H1 (cell line): ENCODE measurements at regions not wholly inside any gene's neighbourhood (a gene's known extent, or its start where the extent isn't known, plus 50 kb on each side); places are given as distances from the start of the nearest gene placed in this dataset.

Experiments
- CTCF ChIA-PET: fragments of 300-600 bp; sonication (Branson Sonifier 250); formaldehyde crosslinking; loops from one replicate; lab custom pipeline; 2021; ENCODE audit not compliant: partially characterized antibody; lab: Charles Lee
- POLR2A ChIA-PET: fragments of 300-600 bp; sonication (Branson Sonifier 250); formaldehyde crosslinking; loops from one replicate; lab custom pipeline; 2021; ENCODE audit warnings: inconsistent platforms; ENCODE audit not compliant: partially characterized antibody; lab: Charles Lee
- DNase-seq, 2 experiments: peaks; one replicate each; pipeline versions ENCODE4 v3.0.0 to v3.0.0-alpha.2; 2010 to 2022; ENCODE audit warnings: low spot score in 2 of 2, low read depth in 1 of 2, mixed read lengths in 1 of 2
- FAIRE-seq: peaks from 2 replicates; lab custom pipeline; 2011; peaks lifted over from hg19 to GRCh38; lab: Jason Lieb, UNC
- H2AFZ ChIP-seq: 2 replicates; pipeline ENCODE4 v1.8.1; 2012; ENCODE audit warnings: low read length, inconsistent platforms
- H2AK5ac ChIP-seq: 2 replicates; pipeline ENCODE4 v1.6.1; 2013; ENCODE audit warnings: low read depth, low read length
- H2BK120ac ChIP-seq: replicated peaks from 2 replicates; pipeline ENCODE3; 2013; ENCODE audit warnings: low read depth, low read length, inconsistent platforms
- H2BK12ac ChIP-seq: 2 replicates; pipeline ENCODE4 v1.6.1; 2013; ENCODE audit warnings: low read depth, low read length
- H2BK15ac ChIP-seq: 2 replicates; pipeline ENCODE4 v1.6.1; 2013; ENCODE audit warnings: low read length
- H2BK20ac ChIP-seq: 2 replicates; pipeline ENCODE4 v1.6.1; 2013; ENCODE audit warnings: low read length
- H2BK5ac ChIP-seq: 2 replicates; pipeline ENCODE4 v1.6.1; 2013; ENCODE audit warnings: low read depth, low read length
- H3K14ac ChIP-seq: 2 replicates; pipeline ENCODE4 v1.6.1; 2013; ENCODE audit warnings: inconsistent platforms; ENCODE audit not compliant: insufficient read length
- H3K18ac ChIP-seq: 2 replicates; pipeline ENCODE4 v1.6.1; 2013; ENCODE audit warnings: low read length; ENCODE audit errors: extremely low read depth
- H3K23ac ChIP-seq: 2 replicates; pipeline ENCODE4 v1.6.1; 2013; ENCODE audit warnings: inconsistent platforms; ENCODE audit not compliant: insufficient read length
- H3K23me2 ChIP-seq: 2 replicates; pipeline ENCODE4 v1.6.1; 2013; ENCODE audit warnings: low read depth, low read length
- H3K27ac ChIP-seq: 2 replicates; pipeline ENCODE4 v1.6.1; 2011; ENCODE audit warnings: low read depth, low read length, inconsistent platforms
- H3K27me3 ChIP-seq, 4 experiments: replicated peaks in 1 of 4; 1 replicate in 1 of 4; 2 replicates in 3 of 4; pipeline versions ENCODE4 v1.6.1 to v1.8.1; 2011 to 2013; ENCODE audit warnings: low read length in 3 of 4, mild to moderate bottlenecking in 3 of 4, inconsistent platforms in 2 of 4, mixed read lengths in 2 of 4, moderate library complexity in 1 of 4; ENCODE audit not compliant: control insufficient read depth in 3 of 4, insufficient read depth in 3 of 4; ENCODE audit errors: extremely low read depth in 1 of 4
- H3K36me3 ChIP-seq, 4 experiments: 2 replicates each; pipeline versions ENCODE4 v1.6.1 to v1.8.1; 2011 to 2013; ENCODE audit warnings: mild to moderate bottlenecking in 4 of 4, low read length in 3 of 4, moderate library complexity in 2 of 4, control low read depth in 1 of 4, inconsistent platforms in 1 of 4; ENCODE audit not compliant: insufficient read depth in 4 of 4, control insufficient read depth in 2 of 4
- H3K4ac ChIP-seq: replicated peaks from 2 replicates; pipeline ENCODE3; 2013; ENCODE audit warnings: low read length, low read depth, mixed read lengths, inconsistent platforms; ENCODE audit not compliant: insufficient read length
- H3K4me1 ChIP-seq, 4 experiments: replicated peaks in 1 of 4; 1 replicate in 1 of 4; 2 replicates in 3 of 4; pipeline versions ENCODE4 v1.6.1 to v1.8.1; 2011 to 2013; ENCODE audit warnings: low read length in 3 of 4, inconsistent platforms in 2 of 4, mixed read lengths in 1 of 4; ENCODE audit not compliant: insufficient read depth in 4 of 4, control insufficient read depth in 3 of 4
- H3K4me2 ChIP-seq, 2 experiments: 2 replicates each; pipeline versions ENCODE4 v1.6.1 to v1.8.1; 2011 to 2013; ENCODE audit warnings: low read depth in 2 of 2, low read length in 2 of 2, control low read depth in 1 of 2, inconsistent platforms in 1 of 2, mild to moderate bottlenecking in 1 of 2; ENCODE audit not compliant: insufficient read depth in 1 of 2
- H3K4me3 ChIP-seq, 4 experiments: fragments of 200-600, 300-600 bp in 1 of 4; sonication (generic), shearing (Covaris generic), sonication (Bioruptor Twin) in 1 of 4; 2 replicates each; pipeline versions ENCODE4 v1.5.1 to v1.8.1; 2011 to 2016; ENCODE audit warnings: low read length in 4 of 4, low read depth in 3 of 4, control low read depth in 2 of 4, inconsistent platforms in 2 of 4, mild to moderate bottlenecking in 2 of 4, mixed read lengths in 1 of 4, moderate library complexity in 1 of 4; ENCODE audit not compliant: insufficient read depth in 2 of 4; ENCODE audit errors: extremely low read depth in 1 of 4
- H3K56ac ChIP-seq: replicated peaks from 2 replicates; pipeline ENCODE3; 2013; ENCODE audit warnings: low read depth, mild to moderate bottlenecking, mixed read lengths, low read length, inconsistent platforms; ENCODE audit not compliant: insufficient read length
- H3K79me1 ChIP-seq: 2 replicates; pipeline ENCODE4 v1.6.1; 2013; ENCODE audit warnings: low read depth, low read length, control low read depth
- H3K79me2 ChIP-seq, 2 experiments: 2 replicates each; pipeline versions ENCODE4 v1.6.1 to v1.8.1; 2012 to 2013; ENCODE audit warnings: low read length in 2 of 2, mild to moderate bottlenecking in 2 of 2, inconsistent platforms in 1 of 2; ENCODE audit not compliant: insufficient read depth in 2 of 2, control insufficient read depth in 1 of 2
- H3K9ac ChIP-seq, 4 experiments: replicated peaks in 1 of 4; 1 replicate in 1 of 4; 2 replicates in 3 of 4; pipeline versions ENCODE4 v1.6.1 to v1.8.1; 2011 to 2013; ENCODE audit warnings: low read depth in 3 of 4, low read length in 3 of 4, control low read depth in 2 of 4, mild to moderate bottlenecking in 2 of 4, moderate library complexity in 2 of 4, inconsistent platforms in 1 of 4; ENCODE audit errors: extremely low read depth in 1 of 4
- H3K9me3 ChIP-seq, 2 experiments: 2 replicates each; pipeline versions ENCODE4 v1.6.1 to v1.8.1; 2012 to 2013; ENCODE audit warnings: mild to moderate bottlenecking in 2 of 2, moderate library complexity in 2 of 2, control low read depth in 1 of 2, inconsistent platforms in 1 of 2, low read depth in 1 of 2, low read length in 1 of 2, mixed read lengths in 1 of 2; ENCODE audit not compliant: insufficient read depth in 2 of 2
- H4K20me1 ChIP-seq, 2 experiments: replicated peaks in 1 of 2; 2 replicates each; pipeline versions ENCODE3 to v1.8.1; 2011 to 2013; ENCODE audit warnings: inconsistent platforms in 2 of 2, low read length in 2 of 2, mild to moderate bottlenecking in 1 of 2; ENCODE audit not compliant: insufficient read depth in 2 of 2, control insufficient read depth in 1 of 2
- H4K5ac ChIP-seq: 2 replicates; pipeline ENCODE4 v1.6.1; 2013; ENCODE audit warnings: low read length, low read depth, mixed read lengths, inconsistent platforms; ENCODE audit not compliant: insufficient read length
- H4K8ac ChIP-seq: 2 replicates; pipeline ENCODE4 v1.8.0; 2013; ENCODE audit warnings: mild to moderate bottlenecking, moderate library complexity, low read length, inconsistent platforms; ENCODE audit not compliant: insufficient read depth; ENCODE audit errors: extremely low read depth
- H4K91ac ChIP-seq: replicated peaks from 2 replicates; pipeline ENCODE3; 2013; ENCODE audit warnings: low read length, mixed read lengths, inconsistent platforms; ENCODE audit not compliant: insufficient read length
- ASH2L ChIP-seq: fragments of 200-600, 300-600 bp; sonication (generic); IDR thresholded peaks from one replicate; pipeline ENCODE4 v1.7.1; 2017; ENCODE audit warnings: low read length
- BACH1 ChIP-seq: IDR thresholded peaks from 2 replicates; pipeline ENCODE4 v1.6.1; 2012; ENCODE audit warnings: low read length, improper control_type of control experiment
- BRCA1 ChIP-seq: IDR thresholded peaks from 2 replicates; pipeline ENCODE4 v1.6.1; 2012; ENCODE audit warnings: low read depth, low read length, improper control_type of control experiment
- CREB1 ChIP-seq: IDR thresholded peaks from 2 replicates; pipeline ENCODE4 v1.6.1; 2012; ENCODE audit warnings: inconsistent platforms
- CTBP2 ChIP-seq: IDR thresholded peaks from 2 replicates; pipeline ENCODE4 v1.7.0; 2011; ENCODE audit warnings: borderline replicate concordance, mild to moderate bottlenecking, moderate library complexity, mixed read lengths, low read length; ENCODE audit not compliant: insufficient read depth, insufficient read length
- E2F6 ChIP-seq: IDR thresholded peaks from 2 replicates; pipeline ENCODE4 v1.6.1; 2012; ENCODE audit warnings: inconsistent platforms
- EGR1 ChIP-seq: IDR thresholded peaks from 2 replicates; pipeline ENCODE4 v1.6.1; 2011; ENCODE audit warnings: low read depth, low read length, borderline replicate concordance
- POLR2A ChIP-seq, 2 experiments: IDR thresholded peaks; 1 replicate in 1 of 2; 2 replicates in 1 of 2; pipeline ENCODE4 v1.6.1; 2011; ENCODE audit warnings: low read depth in 2 of 2, low read length in 2 of 2, mild to moderate bottlenecking in 2 of 2; ENCODE audit errors: control extremely low read depth in 1 of 2
- SIN3A ChIP-seq, 2 experiments: IDR thresholded peaks in 1 of 2; conservative IDR thresholded peaks in 1 of 2; 2 replicates each; pipeline ENCODE4 v1.6.1; 2011 to 2012; ENCODE audit warnings: low read length in 2 of 2, improper control_type of control experiment in 1 of 2, low read depth in 1 of 2, mild to moderate bottlenecking in 1 of 2
- SP4 ChIP-seq: IDR thresholded peaks from 2 replicates; pipeline ENCODE4 v1.6.1; 2012; ENCODE audit warnings: low read length, inconsistent platforms
- TEAD4 ChIP-seq: IDR thresholded peaks from 2 replicates; pipeline ENCODE4 v1.6.1; 2012; ENCODE audit warnings: low read depth, low read length, inconsistent platforms, mixed read lengths
- ZNF274 ChIP-seq: IDR thresholded peaks from 2 replicates; pipeline ENCODE4 v1.7.0; 2012; ENCODE audit warnings: low read length, borderline replicate concordance; ENCODE audit errors: extremely low read depth
- WGBS, 2 experiments: shearing (Covaris generic) in 1 of 2; methylation state at CpG; one replicate each; pipeline versions ENCODE4 v1.1.6 to v1.1.7; 2013 to 2015; ENCODE audit warnings: low lambda C conversion rate in 2 of 2, mixed read lengths in 2 of 2, inconsistent platforms in 1 of 2, low coverage in 1 of 2, missing lambda C conversion rate in 1 of 2; ENCODE audit not compliant: insufficient replicate concordance in 2 of 2, insufficient coverage in 1 of 2, insufficient read length in 1 of 2; ENCODE audit errors: extremely low coverage in 1 of 2, missing lambda C conversion rate in 1 of 2; 5-methylcytosine and 5-hydroxymethylcytosine counted together
- TF ChIP-seq, protein P1 (sequence below), 3 experiments: IDR thresholded peaks; 1 replicate in 2 of 3; 2 replicates in 1 of 3; pipeline versions ENCODE4 v1.5.1 to v1.6.1; 2011; ENCODE audit warnings: low read length in 3 of 3, mild to moderate bottlenecking in 3 of 3, inconsistent platforms in 2 of 3, low read depth in 1 of 3, moderate library complexity in 1 of 3; ENCODE audit not compliant: insufficient read depth in 1 of 3; ENCODE audit errors: control extremely low read depth in 1 of 3

GRCh38 chr1:198846556-198846955 is 207.7 kb downstream of the PTPRC start:
- no peak overlapping the region for H3K27ac ChIP-seq
- H3K9me3 ChIP-seq = no peaks in the 10 kb centered on the region
- H2BK120ac ChIP-seq = no peak overlapping the region
- H3K56ac ChIP-seq = no peak overlapping the region
- POLR2A ChIA-PET = no interaction called here
- no peak overlapping the region for H2BK20ac ChIP-seq
- H3K14ac ChIP-seq = no peak overlapping the region
- H3K23ac ChIP-seq = no peak overlapping the region
- no peak overlapping the region for H2BK5ac ChIP-seq
- peaks cover 0 to 4% (median 0%) of the 10 kb centered on the region in 4 experiments; a peak in 1 of 7 replicates for H3K27me3 ChIP-seq
- no peaks in the 10 kb centered on the region for H3K4me1 ChIP-seq
- H3K79me1 ChIP-seq = no peaks in the 10 kb centered on the region
- no peak for FAIRE-seq
- H4K91ac ChIP-seq = no peak overlapping the region
- H3K79me2 ChIP-seq = no peaks in the 10 kb centered on the region
- no peak overlapping the region for H2AFZ ChIP-seq
- 95% methylated on average over 2 of the region's 2 CpGs; no CpG with 5 or more reads in 1 of the 2 experiments for WGBS, 2 experiments
- H3K23me2 ChIP-seq = no peaks in the 10 kb centered on the region
- CTCF ChIA-PET = interaction anchor here (1.3 kb wide), 1 partner anchor 23 kb away, joined by 3 read pairs; no protein-coding TSS in a partner anchor
- no peak overlapping the region for H2BK15ac ChIP-seq
- H2AK5ac ChIP-seq = no peak overlapping the region
- no peak overlapping the region for H4K5ac ChIP-seq
- H4K20me1 ChIP-seq = no peaks in the 10 kb centered on the region
- H3K4ac ChIP-seq = no peak overlapping the region
- no peak overlapping the region for H3K18ac ChIP-seq
- no peak for DNase-seq
- no peak overlapping the region for H3K9ac ChIP-seq
- H3K36me3 ChIP-seq = no peaks in the 10 kb centered on the region
- H2BK12ac ChIP-seq = no peak overlapping the region
- no peak overlapping the region for H3K4me3 ChIP-seq
- no peak overlapping the region for H3K4me2 ChIP-seq
- H4K8ac ChIP-seq = no peak overlapping the region
- TF ChIP-seq, protein P1, sequence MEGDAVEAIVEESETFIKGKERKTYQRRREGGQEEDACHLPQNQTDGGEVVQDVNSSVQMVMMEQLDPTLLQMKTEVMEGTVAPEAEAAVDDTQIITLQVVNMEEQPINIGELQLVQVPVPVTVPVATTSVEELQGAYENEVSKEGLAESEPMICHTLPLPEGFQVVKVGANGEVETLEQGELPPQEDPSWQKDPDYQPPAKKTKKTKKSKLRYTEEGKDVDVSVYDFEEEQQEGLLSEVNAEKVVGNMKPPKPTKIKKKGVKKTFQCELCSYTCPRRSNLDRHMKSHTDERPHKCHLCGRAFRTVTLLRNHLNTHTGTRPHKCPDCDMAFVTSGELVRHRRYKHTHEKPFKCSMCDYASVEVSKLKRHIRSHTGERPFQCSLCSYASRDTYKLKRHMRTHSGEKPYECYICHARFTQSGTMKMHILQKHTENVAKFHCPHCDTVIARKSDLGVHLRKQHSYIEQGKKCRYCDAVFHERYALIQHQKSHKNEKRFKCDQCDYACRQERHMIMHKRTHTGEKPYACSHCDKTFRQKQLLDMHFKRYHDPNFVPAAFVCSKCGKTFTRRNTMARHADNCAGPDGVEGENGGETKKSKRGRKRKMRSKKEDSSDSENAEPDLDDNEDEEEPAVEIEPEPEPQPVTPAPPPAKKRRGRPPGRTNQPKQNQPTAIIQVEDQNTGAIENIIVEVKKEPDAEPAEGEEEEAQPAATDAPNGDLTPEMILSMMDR (IDR thresholded peaks at IDR 0.05; ENCODE audit: control extremely low read depth in 1 of 3, insufficient read depth in 1 of 3, low read depth in 1 of 3, low read length in 3 of 3) = no peak
- TF ChIP-seq BRCA1 = no peak
- no peak for TF ChIP-seq ZNF274
- no peak for TF ChIP-seq POLR2A (IDR thresholded peaks at IDR 0.05; ENCODE audit: control extremely low read depth in 1 of 2, low read depth in 2 of 2, low read length in 2 of 2)
- TF ChIP-seq E2F6 = no peak
- TF ChIP-seq CTBP2 = no peak
- no peak for TF ChIP-seq ASH2L
- TF ChIP-seq BACH1 = no peak
- no peak for TF ChIP-seq EGR1
- TF ChIP-seq SIN3A (conservative IDR thresholded peaks at IDR 0.05 in 1 of 2, IDR thresholded peaks at IDR 0.05 in 1 of 2; ENCODE audit: low read depth in 1 of 2, low read length in 2 of 2) = no peak
- no peak for TF ChIP-seq TEAD4
- no peak for TF ChIP-seq SP4
- TF ChIP-seq CREB1 = no peak
